ES-I3 (cell line): ENCODE measurements at regions not wholly inside any gene's neighbourhood (a gene's known extent, or its start where the extent isn't known, plus 50 kb on each side); places are given as distances from the start of the nearest gene placed in this dataset.

Experiments used
- H3K36me3 ChIP-seq: 2 replicates; pipeline ENCODE4 v1.6.1; 2013; ENCODE audit warnings: mild to moderate bottlenecking, low read length, control low read depth, moderate library complexity; ENCODE audit not compliant: insufficient read depth
- H3K4me1 ChIP-seq: 2 replicates; pipeline ENCODE4 v1.6.1; 2013; ENCODE audit warnings: mild to moderate bottlenecking, control low read depth, low read length; ENCODE audit not compliant: insufficient read depth
- H3K9ac ChIP-seq: 2 replicates; pipeline ENCODE4 v1.6.1; 2013; ENCODE audit warnings: low read depth, mild to moderate bottlenecking, low read length, moderate library complexity
- H3K9me3 ChIP-seq: 2 replicates; pipeline ENCODE4 v1.6.1; 2013; ENCODE audit warnings: mild to moderate bottlenecking, low read length, moderate library complexity; ENCODE audit not compliant: control insufficient read depth, insufficient read depth

- Histone ChIP-seq H3K4me1 (0 out of 2 replicates have a peak, but pooled peaks cover 13% of the 10 kb centered on the region), H3K36me3 (no peaks in the 10 kb centered on the region; the same call in 1 of the 2 replicates), H3K9me3 (peaks cover 4% of the 10 kb centered on the region; the same call in 1 of the 2 replicates), H3K9ac (no peak overlapping the region)
These were observed 1199.9 kb upstream of the SPRY2 start for GRCh38 chr13:81540777-81541176.

- 0 out of 2 replicates have a peak, but pooled peaks cover 2% of the 10 kb centered on the region for H3K9me3 ChIP-seq
- no peak overlapping the region for H3K9ac ChIP-seq
- H3K36me3 ChIP-seq = no peaks in the 10 kb centered on the region
- 0 out of 2 replicates have a peak, but pooled peaks cover 13% of the 10 kb centered on the region for H3K4me1 ChIP-seq
These were observed 1198.8 kb upstream of the SPRY2 start for GRCh38 chr13:81539643-81540150.

- no peaks in the 10 kb centered on the region for H3K36me3 ChIP-seq
- H3K9me3 ChIP-seq = no peaks in the 10 kb centered on the region
- no peaks in the 10 kb centered on the region for H3K4me1 ChIP-seq
- H3K9ac ChIP-seq = no peak overlapping the region
These were observed 1158.0 kb upstream of the SPRY2 start for GRCh38 chr13:81498969-81499368.

GRCh38 chr13:81493144-81493543 is 1152.2 kb upstream of the SPRY2 start:
- H3K4me1 ChIP-seq = peaks cover 4% of the 10 kb centered on the region; the same call in 1 of the 2 replicates
- no peaks in the 10 kb centered on the region for H3K36me3 ChIP-seq
- no peak overlapping the region for H3K9ac ChIP-seq
- H3K9me3 ChIP-seq = no peaks in the 10 kb centered on the region

GRCh38 chr13:81492449-81492848 is 1151.5 kb upstream of the SPRY2 start:
- H3K9ac ChIP-seq = no peak overlapping the region
- peaks cover 4% of the 10 kb centered on the region; the same call in 1 of the 2 replicates for H3K4me1 ChIP-seq
- no peaks in the 10 kb centered on the region for H3K36me3 ChIP-seq
- H3K9me3 ChIP-seq = no peaks in the 10 kb centered on the region

GRCh38 chr13:81488021-81488420 is 1147.1 kb upstream of the SPRY2 start:
- Histone ChIP-seq H3K4me1 (peaks cover 4% of the 10 kb centered on the region; the same call in 1 of the 2 replicates), H3K9me3 (no peaks in the 10 kb centered on the region), H3K9ac (no peak overlapping the region), H3K36me3 (no peaks in the 10 kb centered on the region)

GRCh38 chr13:81487151-81487550 is 1146.2 kb upstream of the SPRY2 start:
- Histone ChIP-seq H3K4me1 (peaks cover 4% of the 10 kb centered on the region; the same call in 1 of the 2 replicates), H3K9ac (no peak overlapping the region), H3K9me3 (no peaks in the 10 kb centered on the region), H3K36me3 (no peaks in the 10 kb centered on the region)

GRCh38 chr13:81480634-81481033 is 1139.7 kb upstream of the SPRY2 start:
- Histone ChIP-seq H3K36me3 (no peaks in the 10 kb centered on the region), H3K9me3 (no peaks in the 10 kb centered on the region), H3K4me1 (no peaks in the 10 kb centered on the region), H3K9ac (no peak overlapping the region)

GRCh38 chr13:81473366-81473899 is 1132.5 kb upstream of the SPRY2 start:
- no peaks in the 10 kb centered on the region for H3K36me3 ChIP-seq

GRCh38 chr13:81458170-81458569 is 1117.2 kb upstream of the SPRY2 start:
- H3K9me3 ChIP-seq = no peaks in the 10 kb centered on the region; the same call in 1 of the 2 replicates
- no peaks in the 10 kb centered on the region for H3K36me3 ChIP-seq
- no peaks in the 10 kb centered on the region for H3K4me1 ChIP-seq
- no peak overlapping the region for H3K9ac ChIP-seq

More at GRCh38 chr13:81473366-81473899, 1132.5 kb upstream of the SPRY2 start:
- Histone ChIP-seq H3K9me3 (no peaks in the 10 kb centered on the region), H3K4me1 (no peaks in the 10 kb centered on the region), H3K9ac (no peak overlapping the region)

GRCh38 chr13:81446441-81446840 is 1105.5 kb upstream of the SPRY2 start:
- H3K36me3 ChIP-seq = no peaks in the 10 kb centered on the region
- H3K4me1 ChIP-seq = no peaks in the 10 kb centered on the region
- no peaks in the 10 kb centered on the region for H3K9me3 ChIP-seq
- no peak overlapping the region for H3K9ac ChIP-seq

GRCh38 chr13:81442904-81443303 is 1102.0 kb upstream of the SPRY2 start:
- Histone ChIP-seq H3K9me3 (no peaks in the 10 kb centered on the region), H3K36me3 (no peaks in the 10 kb centered on the region), H3K4me1 (no peaks in the 10 kb centered on the region), H3K9ac (no peak overlapping the region)

- Histone ChIP-seq H3K4me1 (no peaks in the 10 kb centered on the region), H3K36me3 (no peaks in the 10 kb centered on the region), H3K9me3 (no peaks in the 10 kb centered on the region; the same call in 1 of the 2 replicates), H3K9ac (no peak overlapping the region)
These were observed 1084.4 kb upstream of the SPRY2 start for GRCh38 chr13:81425286-81425685.

- H3K36me3 ChIP-seq = no peaks in the 10 kb centered on the region
- no peaks in the 10 kb centered on the region for H3K4me1 ChIP-seq
- H3K9me3 ChIP-seq = no peaks in the 10 kb centered on the region
- H3K9ac ChIP-seq = no peak overlapping the region
These were observed 1068.4 kb upstream of the SPRY2 start for GRCh38 chr13:81409284-81409683.

- Histone ChIP-seq H3K9ac (no peak overlapping the region), H3K9me3 (no peaks in the 10 kb centered on the region), H3K4me1 (no peaks in the 10 kb centered on the region), H3K36me3 (no peaks in the 10 kb centered on the region)
These were observed 1067.7 kb upstream of the SPRY2 start for GRCh38 chr13:81408647-81409046.
